Cardiac fibroblast (primary cell): ENCODE measurements at regions not wholly inside any gene's neighbourhood (a gene's known extent, or its start where the extent isn't known, plus 50 kb on each side); places are given as distances from the start of the nearest gene placed in this dataset.

Experiments
- DNase-seq, 2 donors: peaks; one replicate each; pipeline versions ENCODE4 v3.0.0 to v3.0.0-alpha.2; 2010; ENCODE audit warnings: low read depth in 2 of 2
- H3K4me3 ChIP-seq, 2 donors: replicated peaks in 1 of 2; 1 replicate in 1 of 2; 2 replicates in 1 of 2; pipeline ENCODE4 v1.5.1; 2011; ENCODE audit warnings: low read depth in 2 of 2, low read length in 2 of 2, mild to moderate bottlenecking in 2 of 2, moderate library complexity in 1 of 2
- TF ChIP-seq, protein P1 (sequence below): IDR thresholded peaks from one replicate; pipeline ENCODE4 v1.5.1; 2011; ENCODE audit warnings: low read depth, mild to moderate bottlenecking, low read length, inconsistent platforms

DNA sequence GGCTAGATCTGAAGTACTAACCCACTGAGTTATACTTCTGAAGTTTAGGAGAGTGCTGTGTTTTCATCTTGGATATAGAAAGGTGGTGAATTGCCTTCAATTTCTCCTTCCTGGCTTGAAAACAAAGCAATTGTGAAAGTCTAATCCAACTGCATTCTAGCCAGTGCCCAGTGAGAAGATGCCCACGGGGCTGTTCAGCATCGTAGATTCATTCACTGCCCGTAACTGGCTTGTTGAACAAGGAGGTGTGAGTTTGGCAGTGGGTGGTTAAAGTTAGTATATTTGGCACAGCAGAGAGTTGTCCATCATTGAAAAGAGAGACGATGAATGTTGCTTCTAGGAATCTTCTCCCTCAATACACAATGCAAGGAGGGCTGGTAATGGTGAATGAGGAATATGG lies 82.3 kb upstream of the RND3 start:
- no peak for DNase-seq
- TF ChIP-seq, protein P1, sequence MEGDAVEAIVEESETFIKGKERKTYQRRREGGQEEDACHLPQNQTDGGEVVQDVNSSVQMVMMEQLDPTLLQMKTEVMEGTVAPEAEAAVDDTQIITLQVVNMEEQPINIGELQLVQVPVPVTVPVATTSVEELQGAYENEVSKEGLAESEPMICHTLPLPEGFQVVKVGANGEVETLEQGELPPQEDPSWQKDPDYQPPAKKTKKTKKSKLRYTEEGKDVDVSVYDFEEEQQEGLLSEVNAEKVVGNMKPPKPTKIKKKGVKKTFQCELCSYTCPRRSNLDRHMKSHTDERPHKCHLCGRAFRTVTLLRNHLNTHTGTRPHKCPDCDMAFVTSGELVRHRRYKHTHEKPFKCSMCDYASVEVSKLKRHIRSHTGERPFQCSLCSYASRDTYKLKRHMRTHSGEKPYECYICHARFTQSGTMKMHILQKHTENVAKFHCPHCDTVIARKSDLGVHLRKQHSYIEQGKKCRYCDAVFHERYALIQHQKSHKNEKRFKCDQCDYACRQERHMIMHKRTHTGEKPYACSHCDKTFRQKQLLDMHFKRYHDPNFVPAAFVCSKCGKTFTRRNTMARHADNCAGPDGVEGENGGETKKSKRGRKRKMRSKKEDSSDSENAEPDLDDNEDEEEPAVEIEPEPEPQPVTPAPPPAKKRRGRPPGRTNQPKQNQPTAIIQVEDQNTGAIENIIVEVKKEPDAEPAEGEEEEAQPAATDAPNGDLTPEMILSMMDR, result no peak
- H3K4me3 ChIP-seq, result no peak overlapping the region

DNA sequence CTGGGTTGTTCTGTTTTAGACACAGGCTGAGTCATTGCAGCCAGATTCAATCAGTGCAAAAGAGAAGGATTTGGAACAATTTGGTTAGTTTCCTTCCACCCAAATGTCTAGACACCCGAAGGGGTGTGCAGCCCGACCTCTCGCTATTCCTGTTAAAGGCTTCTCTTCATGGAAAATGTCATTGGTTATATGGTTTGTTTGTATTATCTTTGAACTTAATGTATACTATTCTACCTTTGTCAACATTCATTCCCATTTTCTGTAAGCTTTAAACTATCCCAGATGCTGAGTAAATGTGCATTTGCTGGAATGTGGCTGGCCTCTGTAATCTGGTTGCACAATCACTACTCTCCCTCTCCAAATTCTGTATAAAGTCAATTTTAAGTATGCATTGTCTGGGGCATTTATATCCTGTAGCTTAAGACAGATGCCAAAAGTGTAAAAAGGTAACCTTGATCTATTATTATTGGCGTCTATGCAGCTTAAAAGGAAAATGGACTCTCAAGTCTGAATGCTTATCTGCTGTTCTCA lies 80.4 kb upstream of the RND3 start:
- TF ChIP-seq, protein P1, result no peak
- DNase-seq, result peak; percentile 53 to 55
- no peak overlapping the region for H3K4me3 ChIP-seq

DNA sequence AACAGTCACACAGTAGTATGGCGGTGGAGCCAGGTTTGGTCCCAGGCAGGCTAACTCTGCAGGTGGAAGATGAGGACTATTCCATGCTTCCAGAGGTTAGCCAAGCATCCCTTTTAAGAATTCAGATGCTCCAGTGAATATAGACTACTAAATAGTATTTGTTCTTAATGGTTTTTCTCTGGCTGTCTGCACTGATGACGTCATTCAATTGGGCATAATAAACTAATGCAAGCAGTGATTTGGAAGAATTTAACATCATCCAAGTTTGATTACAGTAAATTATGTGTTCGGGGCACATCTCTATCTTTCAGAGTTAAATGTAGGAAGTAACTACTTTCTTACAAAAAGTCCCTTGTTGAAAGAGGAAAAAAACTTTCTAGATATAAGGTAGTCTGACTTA lies 78.8 kb upstream of the RND3 start:
- TF ChIP-seq, protein P1, result no peak
- DNase-seq, result no peak
- H3K4me3 ChIP-seq, result no peak overlapping the region

DNA sequence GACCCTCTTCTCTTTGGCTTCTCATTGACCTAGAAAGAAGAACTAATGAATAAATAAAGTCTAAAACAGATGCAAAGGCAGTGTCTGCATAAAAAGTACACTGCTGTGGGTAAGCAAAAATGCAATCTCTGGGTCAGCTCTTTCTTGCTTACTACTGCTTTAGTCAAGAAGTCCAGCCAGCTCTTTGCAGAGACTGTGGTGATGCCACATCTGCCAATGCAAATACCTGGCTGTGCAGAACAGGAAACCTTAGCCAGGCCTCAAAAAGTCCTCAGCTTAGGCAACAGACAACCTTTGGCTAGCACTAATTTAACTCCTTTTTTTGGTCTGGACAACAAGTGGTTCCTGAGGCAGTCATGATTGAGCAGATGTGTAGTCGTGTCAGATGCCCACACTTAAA lies 73.6 kb upstream of the RND3 start:
- H3K4me3 ChIP-seq, result no peak overlapping the region
- DNase-seq, result no peak
- TF ChIP-seq, protein P1, result no peak

DNA sequence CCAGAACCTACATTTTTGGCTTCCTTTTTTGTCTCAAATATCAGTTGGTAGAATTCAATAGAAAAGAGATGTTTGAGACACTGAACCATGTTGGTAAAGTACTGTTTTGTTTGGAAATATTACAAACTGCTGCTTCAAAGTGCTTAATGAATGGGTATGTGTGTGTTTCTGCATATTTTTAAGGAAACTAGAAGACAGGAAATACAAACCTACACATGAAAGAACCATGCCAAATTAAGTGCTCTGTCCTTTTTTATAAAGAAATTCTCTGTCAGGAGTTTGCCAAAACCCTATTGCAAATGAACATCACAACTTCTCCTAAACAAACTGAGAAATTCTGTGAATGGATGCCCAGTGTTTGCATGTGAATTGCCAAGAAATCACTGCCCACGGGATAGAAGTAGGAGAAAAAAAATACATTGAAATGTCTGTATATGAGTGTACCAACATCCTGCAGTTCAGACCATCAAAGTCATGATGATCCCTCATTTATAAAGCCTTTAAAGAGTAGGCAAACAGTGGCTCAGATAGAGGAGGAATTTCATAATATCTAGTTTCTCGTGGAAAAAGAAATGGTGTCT lies 69.6 kb upstream of the RND3 start:
- TF ChIP-seq, protein P1, result no peak
- no peak for DNase-seq
- H3K4me3 ChIP-seq, result no peak overlapping the region

DNA sequence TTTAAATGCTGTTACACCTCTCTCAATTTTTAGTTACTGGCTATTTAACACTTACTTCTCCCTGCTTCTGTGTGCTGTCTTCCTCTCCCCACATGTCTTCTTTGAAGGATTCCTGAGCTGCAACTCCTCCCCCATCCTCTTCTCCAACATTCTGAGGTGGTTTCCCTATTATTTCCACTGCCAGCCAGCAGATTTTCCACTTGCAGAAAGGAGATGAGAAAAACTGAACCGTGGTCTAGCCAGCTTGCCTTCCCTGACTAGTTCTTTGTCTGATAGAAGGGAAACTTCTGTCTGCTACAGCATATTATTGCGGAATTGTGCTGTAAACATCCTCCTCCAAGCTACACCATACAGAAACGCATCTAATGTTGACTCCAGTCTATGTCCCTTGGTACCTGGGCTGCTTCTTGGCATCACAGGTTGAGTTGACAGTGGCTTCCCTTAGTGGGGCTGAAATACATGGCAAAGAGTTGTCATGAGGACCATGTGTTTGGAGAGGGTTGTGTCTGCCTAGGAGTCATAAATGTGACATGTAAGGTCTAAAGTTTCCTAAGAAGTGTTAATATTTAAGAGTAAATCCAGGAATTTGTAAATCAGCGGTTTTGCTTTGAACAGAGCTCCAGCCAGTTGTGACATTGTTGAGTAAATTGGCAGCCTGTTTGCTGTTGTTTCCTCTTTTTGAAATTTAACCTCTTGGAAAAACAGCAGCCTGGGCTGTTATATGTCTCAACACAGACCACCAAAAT lies 68.3 kb upstream of the RND3 start:
- no peak for DNase-seq
- no peak overlapping the region for H3K4me3 ChIP-seq
- TF ChIP-seq, protein P1, result no peak
